ENCODE measurements at regions not wholly inside any gene's neighbourhood (a gene's known extent, or its start where the extent isn't known, plus 50 kb on each side); places are given as distances from the start of the nearest gene placed in this dataset.
"Not testable (repeated sequence)": the region's sequence is repeated elsewhere in the genome, so short reads cannot be mapped to it uniquely, and the experiment has no call there.

DNA sequence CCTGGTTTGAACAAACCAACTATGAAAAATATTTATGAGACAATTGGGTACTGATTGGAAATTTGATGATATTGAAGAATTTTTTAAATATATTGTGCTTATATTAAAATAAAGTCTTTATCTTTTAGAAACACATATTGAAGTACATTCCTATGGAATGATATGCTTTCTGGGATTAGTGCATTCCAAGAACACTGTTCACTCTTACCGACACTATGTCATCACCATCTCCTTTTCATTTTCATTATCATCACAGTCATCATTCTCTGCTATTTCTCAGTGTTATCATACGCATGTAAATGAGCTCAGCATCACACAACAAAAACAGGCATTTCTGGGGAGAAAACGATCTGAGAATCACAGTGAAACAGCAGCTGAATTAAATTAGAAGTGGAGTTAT is 513.3 kb upstream of the CCDC196 start:
- DNase-seq, result no peak

DNA sequence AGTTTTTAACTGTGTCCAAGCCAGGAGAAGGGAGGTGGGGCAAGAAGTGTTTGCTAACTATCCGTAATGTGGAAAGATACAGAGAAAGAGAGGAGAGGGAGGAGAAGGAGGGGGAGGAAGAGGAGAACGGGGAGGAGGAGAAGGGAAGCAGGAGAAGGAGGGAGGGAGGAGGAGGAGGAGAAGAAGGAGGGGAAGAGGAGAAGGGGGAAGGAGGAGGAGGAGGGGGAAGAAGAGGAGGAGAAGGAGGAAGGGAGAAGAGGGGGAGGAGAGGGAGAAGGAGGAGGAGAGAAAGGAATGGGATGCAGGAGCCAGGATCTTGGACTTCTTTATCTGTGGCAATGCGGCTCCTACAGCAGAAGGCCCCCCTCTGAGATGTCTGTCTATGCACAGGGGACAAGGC is 510.3 kb upstream of the CCDC196 start:
- DNase-seq, result no peak

DNA sequence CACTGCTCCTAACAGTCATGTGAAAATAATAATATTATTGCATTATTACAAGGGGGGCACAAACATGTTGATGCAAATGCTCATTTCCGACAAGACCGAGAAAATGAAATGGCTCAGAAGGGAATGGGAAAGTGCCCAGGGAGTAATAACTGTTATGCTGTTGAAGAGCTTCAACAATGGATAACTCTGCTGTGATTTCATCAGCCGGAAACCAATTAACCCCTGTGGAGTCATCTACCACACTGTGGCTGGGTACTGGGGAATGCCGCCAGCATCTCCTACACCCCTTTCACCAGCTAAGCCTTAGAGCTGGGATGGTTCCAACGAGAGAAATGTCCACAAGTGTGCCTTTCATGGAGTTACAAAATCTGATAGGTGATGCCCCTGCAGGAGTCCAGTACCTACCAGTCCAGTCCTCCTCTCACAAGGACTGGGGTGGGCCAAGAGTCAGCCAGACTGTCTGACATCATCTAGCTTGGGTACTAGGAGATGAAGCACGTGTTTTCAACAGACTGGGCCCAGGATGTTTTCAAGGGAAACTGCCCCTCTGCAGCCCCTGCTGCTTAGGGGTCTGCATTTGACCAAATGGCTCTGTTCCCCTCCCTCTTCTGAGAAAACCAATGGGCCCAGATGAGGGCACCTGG is 509.3 kb upstream of the CCDC196 start:
- no peak for DNase-seq

DNA sequence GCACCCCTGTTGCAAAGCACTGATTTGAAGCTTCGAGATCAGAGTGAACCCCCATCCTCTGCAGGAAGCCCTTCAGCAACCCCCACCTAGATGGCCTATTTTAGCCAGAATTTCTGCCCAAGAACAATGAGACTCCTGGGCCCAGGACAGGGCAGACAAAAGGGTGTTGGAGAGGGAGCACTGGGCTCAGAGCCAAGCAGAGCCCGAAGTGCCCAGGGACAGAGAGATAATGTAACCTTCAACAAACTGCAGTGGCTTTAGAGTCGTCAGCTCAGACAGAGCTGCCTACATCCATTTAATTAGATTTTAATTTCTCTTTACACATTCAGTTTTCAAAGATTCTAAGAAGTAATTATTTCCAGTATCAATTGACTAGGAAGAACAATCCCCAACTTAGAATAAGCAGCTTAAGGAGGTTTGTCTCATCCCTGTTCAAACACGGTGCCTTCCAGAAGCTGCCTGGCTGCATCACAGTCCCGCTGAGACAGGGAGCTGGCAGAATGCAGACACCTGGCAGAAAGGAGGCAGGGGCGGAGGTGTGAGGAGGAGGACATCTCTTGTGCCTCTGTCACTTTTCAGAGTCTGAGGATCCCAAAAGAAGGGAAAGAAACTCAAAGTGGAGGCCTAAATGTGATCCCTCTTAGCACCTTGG is 504.9 kb upstream of the CCDC196 start:
- DNase-seq, result no peak

DNA sequence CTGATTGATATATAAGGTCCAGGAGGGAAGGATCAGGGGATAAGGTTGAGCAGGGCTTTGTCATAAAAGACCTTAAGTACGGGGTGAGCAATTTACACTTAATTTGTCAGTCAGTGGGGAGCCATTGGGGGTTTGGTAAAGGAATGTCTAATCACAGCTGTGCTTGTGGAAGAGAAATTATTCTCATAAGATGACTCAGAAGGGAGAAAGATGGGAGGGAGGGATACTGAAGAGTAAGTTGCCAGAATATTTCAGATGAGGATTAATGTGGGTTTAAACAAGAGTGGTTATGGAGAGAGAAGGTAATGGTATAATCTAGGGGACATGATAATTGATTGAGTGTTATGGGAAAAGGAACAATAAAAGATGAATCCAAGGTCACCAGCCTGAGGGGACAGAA is 500.1 kb upstream of the CCDC196 start:
- no peak for DNase-seq

DNA sequence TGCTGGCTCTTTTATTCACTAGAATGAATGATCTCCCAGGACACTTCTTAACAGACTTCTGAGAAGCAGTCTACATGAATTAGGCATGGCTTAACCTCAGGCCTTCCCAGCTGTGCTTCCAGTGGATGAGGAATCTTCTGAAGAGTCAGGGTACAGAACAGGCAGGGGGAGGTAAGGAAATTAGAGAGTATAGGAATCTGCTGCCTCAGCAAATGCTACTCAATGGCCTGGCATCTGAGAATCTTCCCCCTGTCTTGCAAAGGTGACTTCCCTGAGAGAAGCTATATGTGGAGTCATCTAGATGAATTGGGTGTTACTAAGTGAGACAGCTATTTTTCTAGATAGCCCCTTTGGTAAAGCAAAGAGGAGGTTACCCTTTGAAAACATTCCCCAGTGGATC is 496.2 kb upstream of the CCDC196 start:
- DNase-seq, result no peak

DNA sequence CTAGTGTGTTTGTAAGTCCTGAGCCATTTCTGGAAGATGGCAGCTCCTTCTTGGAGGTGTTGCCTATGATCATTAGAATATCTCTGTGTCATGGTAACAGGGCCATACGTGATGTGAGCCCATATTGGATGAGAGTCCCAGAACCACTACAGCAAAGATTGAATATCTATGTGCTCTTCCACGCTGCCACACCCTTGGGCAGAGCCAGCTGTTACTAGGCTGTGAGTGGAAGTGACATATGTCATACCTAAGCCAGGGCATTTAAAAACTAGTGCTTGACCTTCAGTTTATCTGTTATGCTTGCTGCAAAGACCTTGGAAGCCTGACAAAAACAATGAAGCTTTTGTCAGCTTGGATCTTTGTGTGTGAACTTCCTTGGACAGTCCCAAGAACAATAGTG is 495.1 kb upstream of the CCDC196 start:
- no peak for DNase-seq

DNA sequence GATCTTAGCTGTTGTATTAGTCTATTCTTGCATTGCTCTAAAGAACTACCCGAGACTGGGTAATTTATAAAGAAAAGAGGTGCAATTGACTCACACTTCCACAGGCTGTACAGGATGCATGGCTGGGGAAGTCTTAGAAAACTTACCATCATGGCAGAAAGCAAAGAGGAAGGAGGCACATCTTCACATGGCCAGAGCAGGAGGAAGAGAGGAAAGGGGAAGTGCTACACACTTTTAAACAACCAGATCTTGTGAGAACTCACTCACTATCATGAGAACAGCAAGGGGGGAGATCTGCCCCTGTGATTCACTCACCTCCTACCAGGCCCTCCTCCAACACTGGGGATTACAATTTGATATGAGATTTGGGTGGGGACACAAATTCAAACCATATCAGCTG is 494.2 kb upstream of the CCDC196 start:
- not testable (repeated sequence) for DNase-seq

DNA sequence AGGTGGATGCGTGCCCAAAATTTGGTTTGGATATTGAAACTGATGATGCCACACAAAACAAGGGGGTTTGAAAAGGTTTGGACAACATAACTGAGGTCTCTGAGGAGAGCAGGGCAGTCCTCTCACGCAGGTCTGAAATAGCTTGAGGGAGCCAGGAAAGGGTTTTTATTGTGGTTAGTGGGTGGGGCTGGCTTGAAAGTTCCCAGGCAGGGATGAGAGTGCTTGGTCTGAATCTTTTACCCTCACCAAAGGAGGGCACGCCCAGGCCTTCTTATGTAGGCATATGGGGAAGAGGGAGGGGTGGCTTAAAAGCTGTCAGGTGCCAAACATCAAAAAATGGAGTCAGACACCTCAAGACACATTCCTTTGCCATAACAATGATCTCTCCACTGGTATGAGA is 493.1 kb upstream of the CCDC196 start:
- DNase-seq, result no peak

DNA sequence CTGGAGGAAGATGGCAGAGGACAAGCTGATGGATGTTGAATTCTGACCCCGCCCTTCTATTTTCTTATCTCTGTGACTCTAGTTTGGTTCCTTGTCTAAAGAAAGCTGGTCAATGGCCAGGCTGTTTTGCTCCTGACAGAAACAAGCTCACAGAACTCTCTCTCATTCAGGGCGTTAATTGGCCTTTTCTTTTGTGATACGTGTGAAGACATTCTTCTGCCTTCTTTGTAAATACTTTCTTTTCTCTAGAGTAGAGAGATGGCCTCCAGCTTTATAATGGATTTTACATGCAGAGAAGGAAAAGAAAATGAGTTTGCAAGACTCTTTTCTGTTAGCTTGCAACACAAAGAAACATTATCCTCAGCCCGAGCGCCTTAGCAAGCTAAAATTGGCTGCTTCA is 492.2 kb upstream of the CCDC196 start:
- DNase-seq, result no peak

DNA sequence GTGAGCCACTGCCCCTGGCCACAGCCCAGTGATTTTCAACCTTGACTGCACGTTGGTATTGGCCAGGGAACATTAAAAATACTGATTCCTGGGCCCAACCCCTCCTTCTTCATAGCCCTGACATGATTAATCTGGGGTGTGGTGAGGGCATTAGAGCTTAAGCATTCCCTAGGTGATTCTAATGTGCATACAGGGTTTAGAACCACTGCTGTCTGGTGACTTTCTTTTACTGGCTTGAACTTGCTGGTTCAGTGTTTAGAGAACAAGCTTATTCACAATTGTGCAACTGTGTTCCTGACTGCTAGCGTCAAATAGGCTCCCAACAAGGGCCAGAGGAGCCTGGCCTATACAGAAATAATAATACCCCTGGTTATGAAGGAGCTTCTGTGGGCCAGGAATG is 488.8 kb upstream of the CCDC196 start:
- no peak for DNase-seq

DNA sequence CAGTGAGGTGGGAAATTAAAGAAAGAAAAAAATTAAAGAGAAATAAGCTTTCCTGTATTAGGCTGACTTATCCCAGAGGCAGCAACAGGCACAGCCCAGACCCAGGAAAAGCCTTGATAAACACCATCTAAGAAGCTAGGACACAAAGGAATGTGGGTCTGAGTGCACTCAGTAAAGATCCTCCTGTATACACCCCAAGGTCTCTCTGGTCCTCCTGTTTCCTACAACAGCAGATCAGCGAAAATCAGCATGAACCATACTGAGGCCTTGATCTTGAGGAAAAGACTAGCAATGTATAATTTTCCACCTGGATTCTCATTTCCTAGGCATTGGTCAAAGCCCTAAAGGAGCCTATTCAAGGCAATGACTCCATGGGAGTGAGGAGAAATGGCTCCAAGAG is 486.3 kb upstream of the CCDC196 start:
- DNase-seq, result no peak

DNA sequence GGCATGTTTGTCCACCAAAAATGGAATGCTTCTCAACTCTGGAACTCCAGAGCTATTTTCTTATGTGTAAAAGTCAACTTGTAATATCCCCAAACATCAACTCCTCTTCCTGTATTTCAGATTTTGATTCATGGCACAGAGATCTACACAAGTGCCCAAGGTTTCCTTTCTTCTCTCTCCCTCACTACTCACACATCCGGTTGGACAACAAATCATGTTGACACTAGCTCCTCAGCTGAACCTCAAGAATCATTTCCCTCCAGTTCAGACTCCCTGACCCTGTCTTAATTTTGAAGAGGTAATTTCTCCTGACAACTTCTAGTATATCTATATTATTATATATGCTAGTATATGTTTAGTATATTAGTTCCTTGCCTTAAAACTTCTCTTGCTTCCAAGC is 485.4 kb upstream of the CCDC196 start:
- no peak for DNase-seq

DNA sequence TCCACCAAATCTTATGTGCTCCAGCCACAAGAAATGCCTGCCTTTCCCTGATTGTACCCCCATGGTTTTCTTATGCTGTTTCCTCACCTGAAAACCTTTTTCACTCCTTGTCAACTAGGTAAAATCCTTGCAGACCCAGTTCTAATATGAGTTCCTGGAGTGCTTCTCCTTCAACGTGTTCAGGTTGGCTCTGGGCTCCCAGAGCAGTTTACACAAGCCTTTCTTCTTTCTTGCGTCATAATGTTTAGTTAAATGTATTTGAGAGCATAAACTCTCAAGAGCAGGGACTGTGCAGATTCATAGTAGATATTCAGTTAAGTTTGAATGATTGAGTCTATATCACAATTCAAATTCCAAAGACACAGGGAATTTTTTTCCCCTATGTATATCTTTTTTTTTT is 484.8 kb upstream of the CCDC196 start:
- DNase-seq, result no peak

DNA sequence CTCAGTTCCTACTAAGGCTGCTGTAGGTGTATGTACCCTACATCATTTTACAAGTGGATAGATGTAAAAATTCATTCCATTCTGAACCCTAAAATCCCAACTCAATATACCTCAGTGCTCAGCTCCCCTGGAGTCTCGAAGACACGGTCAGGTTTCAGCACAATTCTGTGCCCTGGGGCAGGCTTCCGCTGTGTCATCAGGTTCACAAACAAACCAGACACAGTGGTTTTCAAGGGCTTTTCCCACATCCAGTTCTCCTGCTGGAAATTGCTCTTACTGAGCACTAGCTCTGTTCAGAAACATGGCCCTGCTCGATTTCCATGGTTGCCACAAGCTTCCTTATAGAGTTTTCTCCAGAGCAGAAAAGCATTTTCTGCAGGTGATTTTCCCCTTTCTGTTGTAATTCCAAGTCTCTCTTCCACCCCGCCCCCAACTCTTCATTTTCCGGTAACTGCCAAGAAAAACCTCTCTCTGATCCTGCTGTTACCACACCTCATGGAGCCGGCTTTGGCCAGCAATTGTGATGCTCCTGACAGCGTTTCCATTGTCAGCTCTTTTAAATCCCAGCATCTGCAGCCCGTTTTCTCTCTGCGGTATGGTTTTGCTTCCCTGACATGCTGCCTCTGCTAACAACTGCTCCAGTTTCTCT is 483.0 kb upstream of the CCDC196 start:
- no peak for DNase-seq

DNA sequence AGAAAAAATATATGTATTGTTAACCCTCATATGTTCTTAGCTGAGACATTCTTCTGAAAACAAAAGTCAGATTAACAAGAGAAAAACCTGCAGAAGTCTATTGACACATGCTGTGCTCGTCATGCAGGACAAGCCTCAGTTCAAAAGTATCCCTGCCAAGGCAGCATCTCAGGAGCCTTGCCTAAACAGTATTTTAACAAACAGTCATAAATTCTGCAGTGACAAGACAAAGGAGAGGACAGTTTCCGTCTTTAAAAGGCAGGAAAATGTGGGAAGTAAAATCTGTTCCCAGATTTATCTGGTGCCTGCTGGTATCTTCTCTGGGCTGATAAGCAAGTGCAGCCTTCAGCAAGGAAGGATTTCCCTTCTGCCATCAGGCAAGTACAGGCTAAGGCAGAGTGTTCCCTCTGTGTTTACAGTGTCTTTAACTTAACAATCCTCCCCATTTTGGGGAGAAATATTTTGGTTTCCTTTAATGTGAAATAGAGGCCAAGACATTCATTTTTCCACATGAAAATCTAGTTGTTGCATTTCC is 480.2 kb upstream of the CCDC196 start:
- DNase-seq, result no peak

DNA sequence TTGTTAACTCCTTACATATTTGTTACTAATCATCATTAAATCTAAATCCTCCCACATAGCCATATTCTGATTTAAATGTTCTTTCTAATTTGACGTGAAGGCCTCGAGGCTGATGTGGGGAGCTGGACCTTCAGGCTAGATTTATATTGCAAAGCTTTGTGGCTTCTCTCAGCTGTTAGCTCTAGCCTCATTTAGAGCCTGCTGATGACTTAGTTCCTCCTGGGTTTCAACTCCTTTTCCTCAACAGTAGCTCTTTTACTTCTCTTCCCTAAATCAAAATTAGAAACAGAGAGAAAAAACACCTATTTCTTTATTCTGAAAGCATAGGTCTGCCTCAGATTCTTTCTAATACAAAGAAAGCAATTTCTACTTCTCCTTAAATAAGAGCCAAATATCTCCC is 477.5 kb upstream of the CCDC196 start:
- no peak for DNase-seq

DNA sequence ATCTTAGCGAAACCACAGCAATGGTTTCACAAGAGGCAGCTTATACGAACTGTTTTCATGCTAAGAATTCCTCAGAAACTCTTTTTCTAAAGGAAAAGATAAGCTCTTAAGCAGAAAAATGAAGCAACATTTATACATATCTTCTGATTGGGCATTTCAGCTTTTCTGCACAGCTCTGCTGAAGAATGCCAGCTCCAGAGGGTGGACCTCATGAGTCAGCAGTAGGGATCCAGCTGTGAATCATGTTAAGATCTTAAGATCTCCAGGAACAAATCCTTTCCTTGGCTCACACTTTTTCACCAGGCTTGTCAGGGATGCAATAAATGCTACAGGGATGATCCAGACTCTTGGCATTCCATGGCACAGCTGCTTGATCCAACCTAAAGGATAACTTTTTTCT is 477.1 kb upstream of the CCDC196 start:
- DNase-seq, result no peak

DNA sequence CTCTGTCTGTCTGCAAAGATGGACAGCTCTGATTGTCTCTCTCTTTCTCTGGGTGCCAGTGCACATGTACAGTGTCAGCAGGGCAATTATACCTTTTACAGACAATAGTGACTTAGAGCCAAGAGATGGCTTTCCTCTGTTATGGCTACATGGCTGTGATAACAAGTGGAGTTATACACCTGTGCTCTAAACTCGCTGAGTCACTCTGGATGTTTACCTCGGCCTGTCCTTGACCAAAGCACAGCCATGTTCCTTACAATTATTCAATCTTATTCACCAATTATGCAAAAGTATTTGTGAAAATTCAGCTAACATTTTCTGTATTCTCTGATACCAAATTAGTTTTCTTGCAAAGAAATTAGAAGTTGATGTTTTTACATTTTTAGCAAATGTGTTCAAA is 475.5 kb upstream of the CCDC196 start:
- DNase-seq, result no peak

DNA sequence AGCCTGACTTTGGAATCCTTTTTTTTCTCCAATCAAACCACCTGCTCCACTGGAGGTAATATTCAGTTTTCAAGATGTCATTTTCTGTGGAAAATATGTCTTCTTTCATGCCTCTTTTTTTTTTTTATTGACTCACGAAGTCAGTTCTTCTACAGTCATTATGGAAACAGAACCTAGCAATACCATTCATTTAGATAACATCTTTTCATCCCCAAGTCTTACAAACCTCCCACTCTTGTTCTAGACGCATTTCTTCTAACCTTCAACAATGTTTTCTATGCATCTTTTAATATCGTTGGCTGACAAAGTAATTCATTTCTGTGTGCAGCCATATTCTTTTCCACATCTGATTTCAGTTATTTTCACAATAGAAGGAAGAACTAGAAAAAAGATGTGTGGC is 474.3 kb upstream of the CCDC196 start:
- no peak for DNase-seq

DNA sequence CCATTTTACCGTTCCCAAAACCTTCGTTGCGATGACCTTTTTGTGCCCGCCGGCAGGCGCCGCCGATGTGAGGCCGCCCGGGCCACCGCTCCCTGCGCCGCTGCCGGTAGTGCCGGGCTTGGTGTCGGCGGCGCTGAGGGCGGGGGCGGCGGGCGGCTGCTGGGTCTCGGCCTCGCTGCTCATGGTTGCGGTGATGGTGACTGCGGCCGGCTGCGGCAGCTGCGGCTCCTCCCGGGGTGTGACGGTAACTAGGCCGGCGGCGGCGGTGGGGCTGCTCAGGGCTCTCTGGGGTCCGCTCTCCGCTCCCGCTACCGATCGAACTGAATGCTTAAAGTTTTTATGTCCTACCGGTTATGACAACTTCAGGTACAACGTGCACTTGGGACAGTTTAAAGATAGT is 472.6 kb upstream of the CCDC196 start:
- DNase-seq, result not testable (repeated sequence)

DNA sequence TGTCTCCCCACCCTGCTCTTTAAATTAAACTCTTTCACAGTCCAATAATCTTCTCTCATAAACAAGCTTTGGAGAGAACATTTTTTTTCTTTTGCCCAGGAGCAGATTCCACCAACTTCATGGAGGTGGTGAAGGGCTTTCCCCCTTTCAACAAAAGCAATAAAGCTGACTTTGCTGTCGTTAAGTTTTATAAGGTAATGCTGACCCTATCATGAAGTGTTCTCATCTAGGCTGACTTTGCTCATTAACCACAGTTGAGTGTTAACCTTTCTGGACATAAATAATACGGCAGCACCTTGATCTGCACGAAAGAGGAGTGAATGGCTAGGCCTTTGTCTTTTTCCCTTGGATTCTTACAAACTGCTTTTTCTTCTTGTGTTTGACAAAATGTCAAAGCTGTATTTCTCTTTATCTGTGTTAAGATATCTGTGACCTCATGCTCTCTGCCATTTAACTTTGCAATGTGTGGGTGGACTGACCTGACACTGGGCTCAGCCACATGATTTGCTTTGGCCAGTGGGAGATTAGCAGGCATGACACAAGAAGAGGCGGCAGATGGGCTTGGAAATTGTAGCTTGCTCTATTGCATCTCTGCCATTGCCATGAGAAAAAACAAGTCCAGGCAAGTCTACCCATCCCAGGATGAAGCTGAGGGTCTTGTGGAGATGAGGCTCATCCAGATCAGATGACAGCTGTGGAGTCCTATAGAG is 470.9 kb upstream of the CCDC196 start:
- no peak for DNase-seq

DNA sequence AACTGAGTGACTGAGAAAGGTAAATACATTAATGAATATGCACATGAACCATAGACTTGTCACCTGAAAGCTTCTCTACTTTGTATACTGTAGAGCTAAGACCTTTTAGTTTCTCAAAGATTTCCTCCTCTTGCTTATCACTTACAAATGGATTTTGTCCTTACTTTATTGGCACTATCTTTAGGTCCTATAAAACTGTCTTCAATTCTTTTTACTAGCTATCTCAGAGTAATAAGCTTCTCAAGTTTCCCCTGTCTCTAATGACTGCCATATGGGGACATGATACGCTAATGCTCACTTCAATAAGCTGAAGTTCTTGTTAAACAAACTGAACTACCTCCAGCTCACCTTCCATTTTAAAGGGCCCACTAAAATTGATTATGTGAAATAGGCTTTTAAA is 468.2 kb upstream of the CCDC196 start:
- DNase-seq, result no peak

DNA sequence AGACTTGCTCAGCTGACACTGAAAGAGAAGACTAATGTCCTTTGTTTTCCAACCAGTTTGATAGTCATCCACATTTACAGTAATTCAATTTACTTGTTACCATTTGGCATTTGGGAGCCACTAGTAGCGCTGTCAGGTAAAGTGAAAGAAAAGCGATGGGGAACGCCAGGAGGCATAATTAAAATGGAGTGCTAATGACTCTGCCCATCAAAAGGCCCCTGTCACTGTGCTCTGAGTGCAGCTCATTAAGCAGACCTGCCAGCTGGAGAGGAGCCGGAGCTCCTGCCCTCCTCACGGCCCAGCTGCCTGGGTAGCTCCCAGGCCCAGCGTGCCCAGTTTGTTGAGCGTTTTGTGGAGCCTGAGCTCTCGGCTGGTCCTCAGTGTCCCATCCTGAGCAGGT is 463.6 kb upstream of the CCDC196 start:
- no peak for DNase-seq
